Spleen (tissue), 11 donors: ENCODE measurements at regions not wholly inside any gene's neighbourhood (a gene's known extent, or its start where the extent isn't known, plus 50 kb on each side); places are given as distances from the start of the nearest gene placed in this dataset.

ENCODE experiments used
- DNase-seq: peaks from one replicate; pipeline ENCODE4 v3.0.0-alpha.2; 2020
- H3K27ac ChIP-seq, 8 donors: fragments of 200-600 bp; sonication (generic) in 7 of 8; 1 replicate in 4 of 8; 2 replicates in 4 of 8; pipeline versions ENCODE4 v1.5.0 to v1.8.0; 2016 to 2021; ENCODE audit warnings: inconsistent platforms in 4 of 8, mild to moderate bottlenecking in 4 of 8, moderate library complexity in 1 of 8
- H3K27me3 ChIP-seq, 7 donors: fragments of 200-600 bp; sonication (generic) in 6 of 7; replicated peaks in 1 of 7; 1 replicate in 4 of 7; 2 replicates in 3 of 7; pipeline versions ENCODE4 v1.5.0 to v1.8.0; 2016 to 2021; ENCODE audit warnings: inconsistent platforms in 3 of 7, mild to moderate bottlenecking in 1 of 7
- H3K36me3 ChIP-seq, 6 donors: fragments of 200-600 bp; sonication (generic) in 5 of 6; 1 replicate in 4 of 6; 2 replicates in 2 of 6; pipeline versions ENCODE4 v1.5.0 to v1.8.0; 2016 to 2021; ENCODE audit warnings: inconsistent platforms in 2 of 6
- H3K4me1 ChIP-seq, 6 donors: fragments of 200-600 bp; sonication (generic) in 5 of 6; 1 replicate in 3 of 6; 2 replicates in 3 of 6; pipeline versions ENCODE4 v1.5.0 to v1.8.0; 2016 to 2021; ENCODE audit warnings: inconsistent platforms in 3 of 6
- H3K4me3 ChIP-seq, 8 donors: fragments of 200-600 bp; sonication (generic) in 7 of 8; 1 replicate in 4 of 8; 2 replicates in 4 of 8; pipeline versions ENCODE4 v1.5.0 to v1.8.0; 2016 to 2021; ENCODE audit warnings: inconsistent platforms in 4 of 8, mild to moderate bottlenecking in 4 of 8, moderate library complexity in 2 of 8
- H3K9me3 ChIP-seq, 8 donors: fragments of 200-600 bp; sonication (generic) in 7 of 8; 1 replicate in 4 of 8; 2 replicates in 4 of 8; pipeline versions ENCODE4 v1.5.0 to v1.8.0; 2016 to 2021; ENCODE audit warnings: inconsistent platforms in 4 of 8
- CTCF ChIP-seq, 11 experiments: fragments of 200-600 bp in 7 of 11; fragments of 450-650 bp in 4 of 11; sonication (generic) in 4 of 11; IDR thresholded peaks in 8 of 11; conservative IDR thresholded peaks in 3 of 11; 1 replicate in 7 of 11; 2 replicates in 4 of 11; pipeline versions ENCODE4 v1.4.0 to v1.8.0; 2016 to 2021; ENCODE audit warnings: antibody characterized with exemption in 11 of 11, inconsistent platforms in 4 of 11, mild to moderate bottlenecking in 1 of 11
- POLR2A ChIP-seq, 3 donors: fragments of 450-650 bp; IDR thresholded peaks; one replicate each; pipeline ENCODE4 v1.5.1; 2017; ENCODE audit warnings: antibody characterized with exemption in 3 of 3, mild to moderate bottlenecking in 1 of 3
- POLR2AphosphoS5 ChIP-seq, 3 donors: sonication (generic); formaldehyde crosslinking; IDR thresholded peaks; one replicate each; pipeline ENCODE4 v1.5.1; 2017; ENCODE audit warnings: antibody characterized with exemption in 3 of 3
- WGBS, 5 donors: extraction: QIAGEN DNeasy Blood & Tissue Kit in 3 of 5; methylation state at CpG; one replicate each; pipeline versions ENCODE4 v1.1.5 to v1.1.7; 2013 to 2018; 5-methylcytosine and 5-hydroxymethylcytosine counted together
- intact Hi-C: fragments of 100-400 bp; cut with DNase I; formaldehyde crosslinking; loops from one replicate; pipeline ENCODE4 v1.15.0; 2023; ENCODE audit warnings: low total_unique reads
- donor health status: healthy with polysubstance abuse.
- donor health status: DM: no; HTN: no; CAD: no; lungs with moderate emphysema.
- donor health status: DM: no; HTN: no; CAD: no.
- donor health status: Bipolar disorder and iron deficiency.
- donor health status: healthy.
- donor health status: DM: no; HTN: no; CAD: no.
- donor health status: DM: yes; HTN: yes; CAD: no.

GRCh38 chr2:239903210-239903609 lies 121.9 kb downstream of the NDUFA10 start:
- intact Hi-C loops, result no loop called here
- WGBS, 5 donors, result 65 to 96% (median 85%) methylated on average over 5 to 8 of the region's 8 CpGs
- H3K9me3 ChIP-seq, result peaks cover 0 to 8% (median 2%) of the 10 kb centered on the region in 8 donors
- peaks cover 0 to 2% (median 0%) of the 10 kb centered on the region in 7 donors for H3K27me3 ChIP-seq
- no peaks in the 10 kb centered on the region for H3K4me1 ChIP-seq
- H3K4me3 ChIP-seq, result no peak overlapping the region
- DNase-seq, result no peak
- no peaks in the 10 kb centered on the region for H3K36me3 ChIP-seq
- H3K27ac ChIP-seq, result no peak overlapping the region
- TF ChIP-seq POLR2AphosphoS5 (IDR thresholded peaks at IDR 0.05) (no peak), CTCF (IDR thresholded peaks at IDR 0.05 in 8 of 11, conservative IDR thresholded peaks at IDR 0.05 in 3 of 11) (no peak), POLR2A (IDR thresholded peaks at IDR 0.05) (no peak)

- no peak overlapping the region for H3K27ac ChIP-seq
- peaks cover 0 to 4% (median 0%) of the 10 kb centered on the region in 7 donors for H3K27me3 ChIP-seq
- no peak for TF ChIP-seq POLR2AphosphoS5 (IDR thresholded peaks at IDR 0.05)
- no peak for TF ChIP-seq CTCF (IDR thresholded peaks at IDR 0.05 in 8 of 11, conservative IDR thresholded peaks at IDR 0.05 in 3 of 11)
- no peak for TF ChIP-seq POLR2A (IDR thresholded peaks at IDR 0.05)
- intact Hi-C loops, result no loop called here
- no peaks in the 10 kb centered on the region for H3K36me3 ChIP-seq
- 69 to 82% (median 78%) methylated on average over 7 to 11 of the region's 11 CpGs for WGBS, 5 donors
- no peak overlapping the region for H3K4me3 ChIP-seq
- DNase-seq, result peak; percentile 41
- H3K9me3 ChIP-seq, result peaks cover 0 to 8% (median 2%) of the 10 kb centered on the region in 8 donors
- H3K4me1 ChIP-seq, result no peaks in the 10 kb centered on the region
These were observed 122.4 kb downstream of the NDUFA10 start for GRCh38 chr2:239902749-239903201.

GRCh38 chr2:239898292-239898925 lies 126.7 kb downstream of the NDUFA10 start:
- Histone ChIP-seq H3K4me3 (no peak overlapping the region), H3K9me3 (no peaks in the 10 kb centered on the region), H3K27ac (no peak overlapping the region), H3K36me3 (no peaks in the 10 kb centered on the region), H3K27me3 (peaks cover 0 to 8% (median 0%) of the 10 kb centered on the region in 7 donors), H3K4me1 (no peaks in the 10 kb centered on the region)
- peak; percentile 71 for DNase-seq
- intact Hi-C loops, result no loop called here
- WGBS, 5 donors, result 87 to 92% (median 90%) methylated on average over 13 of the region's 13 CpGs
- TF ChIP-seq CTCF (IDR thresholded peaks at IDR 0.05 in 8 of 11, conservative IDR thresholded peaks at IDR 0.05 in 3 of 11) (no peak), POLR2AphosphoS5 (IDR thresholded peaks at IDR 0.05) (no peak), POLR2A (IDR thresholded peaks at IDR 0.05) (no peak)

GRCh38 chr2:239897596-239898235 lies 127.4 kb downstream of the NDUFA10 start:
- Histone ChIP-seq H3K4me3 (no peak overlapping the region), H3K27ac (no peak overlapping the region), H3K27me3 (peaks cover 0 to 12% (median 0%) of the 10 kb centered on the region in 7 donors), H3K4me1 (no peaks in the 10 kb centered on the region), H3K36me3 (no peaks in the 10 kb centered on the region), H3K9me3 (no peaks in the 10 kb centered on the region)
- TF ChIP-seq POLR2A (IDR thresholded peaks at IDR 0.05) (no peak), CTCF (IDR thresholded peaks at IDR 0.05 in 8 of 11, conservative IDR thresholded peaks at IDR 0.05 in 3 of 11) (no peak), POLR2AphosphoS5 (IDR thresholded peaks at IDR 0.05) (no peak)
- intact Hi-C loops, result no loop called here
- WGBS, 5 donors, result 88 to 94% (median 93%) methylated on average over 9 of the region's 9 CpGs
- peak; percentile 20 for DNase-seq
